HG03159 (cell line): ENCODE measurements at regions not wholly inside any gene's neighbourhood (a gene's known extent, or its start where the extent isn't known, plus 50 kb on each side); places are given as distances from the start of the nearest gene placed in this dataset.
"Not testable (repeated sequence)": the region's sequence is repeated elsewhere in the genome, so short reads cannot be mapped to it uniquely, and the experiment has no call there.

Experiments used
- ATAC-seq: cut with Tn5 transposase; IDR thresholded peaks from one replicate; pipeline ENCODE4 v1.9.1; 2021; ENCODE audit warnings: mild to moderate bottlenecking, moderate library complexity; ENCODE audit not compliant: unreplicated experiment

- no peak for ATAC-seq
These were observed 82.5 kb upstream of the PITRM1 start for GRCh38 chr10:3255075-3255474.

GRCh38 chr10:3253974-3254373 lies 81.4 kb upstream of the PITRM1 start:
- not testable (repeated sequence) for ATAC-seq

- ATAC-seq, result no peak
These were observed 78.6 kb upstream of the PITRM1 start for GRCh38 chr10:3251172-3251571.

GRCh38 chr10:3249307-3249889 lies 76.8 kb upstream of the PITRM1 start:
- no peak for ATAC-seq

GRCh38 chr10:3248526-3249306 lies 76.1 kb upstream of the PITRM1 start:
- ATAC-seq, result no peak

- ATAC-seq, result no peak
These were observed 72.8 kb upstream of the PITRM1 start for GRCh38 chr10:3245395-3245794.

GRCh38 chr10:3241967-3242650 lies 69.5 kb upstream of the PITRM1 start:
- no peak for ATAC-seq

GRCh38 chr10:3241274-3241921 lies 68.8 kb upstream of the PITRM1 start:
- no peak for ATAC-seq

- peak; percentile 8 for ATAC-seq
These were observed 67.6 kb upstream of the PITRM1 start for GRCh38 chr10:3239920-3240894.

GRCh38 chr10:3239066-3239919 lies 66.7 kb upstream of the PITRM1 start:
- peak; percentile 85 for ATAC-seq

GRCh38 chr10:3238115-3238871 lies 65.7 kb upstream of the PITRM1 start:
- ATAC-seq, result no peak

- no peak for ATAC-seq
These were observed 64.9 kb upstream of the PITRM1 start for GRCh38 chr10:3237530-3237929.

- no peak for ATAC-seq
These were observed 64.2 kb upstream of the PITRM1 start for GRCh38 chr10:3236644-3237404.

- ATAC-seq, result no peak
These were observed 63.5 kb upstream of the PITRM1 start for GRCh38 chr10:3235996-3236510.

- ATAC-seq, result no peak
These were observed 62.8 kb upstream of the PITRM1 start for GRCh38 chr10:3235395-3235794.

GRCh38 chr10:3233486-3233990 lies 61.0 kb upstream of the PITRM1 start:
- no peak for ATAC-seq

GRCh38 chr10:3231951-3232730 lies 59.6 kb upstream of the PITRM1 start:
- no peak for ATAC-seq
